AG08396 (cell line): ENCODE measurements at regions not wholly inside any gene's neighbourhood (a gene's known extent, or its start where the extent isn't known, plus 50 kb on each side); places are given as distances from the start of the nearest gene placed in this dataset.
"Not testable (repeated sequence)": the region's sequence is repeated elsewhere in the genome, so short reads cannot be mapped to it uniquely, and the experiment has no call there.

ENCODE experiments used
- DNase-seq: peaks from one replicate; pipeline ENCODE4 v3.0.0; 2012; ENCODE audit warnings: low spot score, mixed read lengths

- no peak for DNase-seq
Observed at GRCh38 chr18:1294229-1294628, 389.6 kb downstream of the ADCYAP1 start.

GRCh38 chr18:1296237-1296636 is 391.6 kb downstream of the ADCYAP1 start:
- no peak for DNase-seq

- no peak for DNase-seq
Observed at GRCh38 chr18:1302861-1303260, 398.2 kb downstream of the ADCYAP1 start.

GRCh38 chr18:1304392-1304992 is 399.8 kb downstream of the ADCYAP1 start:
- DNase-seq = no peak

GRCh38 chr18:1306641-1307040 is 402.0 kb downstream of the ADCYAP1 start:
- no peak for DNase-seq

- DNase-seq = no peak
Observed at GRCh38 chr18:1308686-1309085, 404.0 kb downstream of the ADCYAP1 start.

GRCh38 chr18:1311376-1311775 is 406.7 kb downstream of the ADCYAP1 start:
- DNase-seq = no peak

- not testable (repeated sequence) for DNase-seq
Observed at GRCh38 chr18:1335345-1335744, 430.7 kb downstream of the ADCYAP1 start.

- DNase-seq = no peak
Observed at GRCh38 chr18:1350931-1351450, 446.3 kb downstream of the ADCYAP1 start.

- DNase-seq = no peak
Observed at GRCh38 chr18:1353025-1353424, 448.4 kb downstream of the ADCYAP1 start.

- no peak for DNase-seq
Observed at GRCh38 chr18:1357724-1358123, 453.1 kb downstream of the ADCYAP1 start.

GRCh38 chr18:1361936-1362335 is 457.3 kb downstream of the ADCYAP1 start:
- no peak for DNase-seq

- DNase-seq = no peak
Observed at GRCh38 chr18:1370552-1370951, 465.9 kb downstream of the ADCYAP1 start.

GRCh38 chr18:1371724-1372123 is 467.1 kb downstream of the ADCYAP1 start:
- no peak for DNase-seq

GRCh38 chr18:1383465-1383864 is 478.8 kb downstream of the ADCYAP1 start:
- no peak for DNase-seq

GRCh38 chr18:1388468-1388867 is 483.8 kb downstream of the ADCYAP1 start:
- DNase-seq = not testable (repeated sequence)

GRCh38 chr18:1392046-1392445 is 487.4 kb downstream of the ADCYAP1 start:
- no peak for DNase-seq

- no peak for DNase-seq
Observed at GRCh38 chr18:1392865-1393734, 488.4 kb downstream of the ADCYAP1 start.

- DNase-seq = no peak
Observed at GRCh38 chr18:1393929-1394328, 489.3 kb downstream of the ADCYAP1 start.

GRCh38 chr18:1394426-1394825 is 489.8 kb downstream of the ADCYAP1 start:
- DNase-seq = no peak

- DNase-seq = no peak
Observed at GRCh38 chr18:1394966-1395365, 490.3 kb downstream of the ADCYAP1 start.

- DNase-seq = no peak
Observed at GRCh38 chr18:1408376-1408775, 503.7 kb downstream of the ADCYAP1 start.

GRCh38 chr18:1412655-1413322 is 508.1 kb downstream of the ADCYAP1 start:
- DNase-seq = no peak
